GM18858 (cell line): ENCODE measurements at regions not wholly inside any gene's neighbourhood (a gene's known extent, or its start where the extent isn't known, plus 50 kb on each side); places are given as distances from the start of the nearest gene placed in this dataset.

Experiments
- ATAC-seq: cut with Tn5 transposase; IDR thresholded peaks from one replicate; pipeline ENCODE4 v1.9.1; 2021; ENCODE audit not compliant: unreplicated experiment

GRCh38 chr4:24637173-24637572 is 52.8 kb upstream of the DHX15 start:
- ATAC-seq: no peak

GRCh38 chr4:24638396-24638875 is 54.1 kb upstream of the DHX15 start:
- ATAC-seq: no peak

GRCh38 chr4:24639714-24640113 is 55.4 kb upstream of the DHX15 start:
- ATAC-seq: no peak

GRCh38 chr4:24640366-24640765 is 56.0 kb upstream of the DHX15 start:
- no peak for ATAC-seq

GRCh38 chr4:24642981-24643547 is 58.7 kb upstream of the DHX15 start:
- no peak for ATAC-seq

GRCh38 chr4:24643774-24644520 is 59.6 kb upstream of the DHX15 start:
- ATAC-seq: no peak

GRCh38 chr4:24644983-24645764 is 60.8 kb upstream of the DHX15 start:
- ATAC-seq: no peak

GRCh38 chr4:24645765-24646550 is 61.6 kb upstream of the DHX15 start:
- no peak for ATAC-seq

- ATAC-seq: no peak
These were observed 62.6 kb upstream of the DHX15 start for GRCh38 chr4:24646798-24647460.

GRCh38 chr4:24650849-24651640 is 66.7 kb upstream of the DHX15 start:
- ATAC-seq: no peak

GRCh38 chr4:24655326-24655725 is 71.0 kb upstream of the DHX15 start:
- ATAC-seq: no peak

GRCh38 chr4:24655971-24656370 is 71.6 kb upstream of the DHX15 start:
- ATAC-seq: no peak

- no peak for ATAC-seq
These were observed 72.6 kb upstream of the DHX15 start for GRCh38 chr4:24656906-24657305.

GRCh38 chr4:24657768-24658617 is 73.6 kb upstream of the DHX15 start:
- peak; percentile 99 for ATAC-seq

GRCh38 chr4:24659241-24659961 is 75.0 kb upstream of the DHX15 start:
- ATAC-seq: no peak

GRCh38 chr4:24662056-24662455 is 77.7 kb upstream of the DHX15 start:
- no peak for ATAC-seq

GRCh38 chr4:24662542-24662941 is 78.2 kb upstream of the DHX15 start:
- ATAC-seq: no peak

- ATAC-seq: no peak
These were observed 80.6 kb upstream of the DHX15 start for GRCh38 chr4:24664956-24665355.
